HEK293 (cell line): ENCODE measurements at regions not wholly inside any gene's neighbourhood (a gene's known extent, or its start where the extent isn't known, plus 50 kb on each side); places are given as distances from the start of the nearest gene placed in this dataset.

Experiments used
- CTCF ChIA-PET: fragments of 350-600 bp; formaldehyde crosslinking; extraction: SDS; loops from one replicate; lab custom pipeline; 2021; ENCODE audit warnings: antibody characterized with exemption; lab: Yijun Ruan, JAX
- POLR2A ChIA-PET: fragments of 300-600 bp; formaldehyde crosslinking; extraction: SDS; loops from one replicate; lab custom pipeline; 2020; ENCODE audit warnings: antibody characterized with exemption, inconsistent platforms; lab: Yijun Ruan, JAX
- H3K27ac ChIP-seq: fragments of 200-500 bp; sonication (Bioruptor generic); 2 replicates; pipeline ENCODE4 v1.5.1; 2014; ENCODE audit warnings: low read depth, low read length, control low read depth, inconsistent platforms; ENCODE audit errors: extremely low read depth
- H3K36me3 ChIP-seq, 2 experiments: fragments of 200-500 bp in 1 of 2; sonication (Bioruptor generic) in 1 of 2; 1 replicate in 1 of 2; 2 replicates in 1 of 2; pipeline ENCODE4 v1.5.1; 2014 to 2017; ENCODE audit warnings: inconsistent platforms in 2 of 2, low read length in 2 of 2; ENCODE audit not compliant: control insufficient read depth in 2 of 2, insufficient read depth in 1 of 2
- H3K4me1 ChIP-seq: fragments of 200-500 bp; sonication (Bioruptor generic); 2 replicates; pipeline ENCODE4 v1.5.1; 2014; ENCODE audit warnings: mild to moderate bottlenecking, low read length, inconsistent platforms; ENCODE audit not compliant: control insufficient read depth, insufficient read depth
- H3K4me3 ChIP-seq: 2 replicates; pipeline ENCODE4 v1.5.1; 2011; ENCODE audit warnings: low read depth, mild to moderate bottlenecking, control low read depth, low read length, moderate library complexity
- H3K9me3 ChIP-seq: fragments of 200-500 bp; sonication (Bioruptor generic); 2 replicates; pipeline ENCODE4 v1.5.1; 2014; ENCODE audit warnings: low read depth, low read length, inconsistent platforms; ENCODE audit not compliant: control insufficient read depth, insufficient read depth
- KLF8 ChIP-seq: fragments of 450-650 bp; formaldehyde crosslinking; IDR thresholded peaks from 2 replicates; pipeline ENCODE4 v1.5.1; 2016; ENCODE audit warnings: missing biosample characterization, missing genetic modification characterization
- MZF1 ChIP-seq: fragments of 450-650 bp; formaldehyde crosslinking; IDR thresholded peaks from 2 replicates; pipeline ENCODE4 v1.5.1; 2017; ENCODE audit warnings: missing biosample characterization, missing genetic modification characterization, borderline replicate concordance
- ZBTB21 ChIP-seq: fragments of 450-650 bp; formaldehyde crosslinking; IDR thresholded peaks from 2 replicates; pipeline ENCODE4 v1.5.1; 2017; ENCODE audit warnings: missing biosample characterization, missing genetic modification characterization
- ZFP69B ChIP-seq: fragments of 450-650 bp; formaldehyde crosslinking; IDR thresholded peaks from 2 replicates; pipeline ENCODE4 v1.5.1; 2016; ENCODE audit warnings: missing biosample characterization, missing genetic modification characterization
- ZIC2 ChIP-seq: fragments of 450-650 bp; formaldehyde crosslinking; IDR thresholded peaks from 2 replicates; pipeline ENCODE4 v1.5.1; 2016; ENCODE audit warnings: missing biosample characterization, missing genetic modification characterization
- ZNF184 ChIP-seq: fragments of 450-650 bp; IDR thresholded peaks from 2 replicates; pipeline ENCODE4 v1.5.1; 2018; ENCODE audit warnings: missing biosample characterization, mild to moderate bottlenecking, missing genetic modification characterization
- ZNF2 ChIP-seq: fragments of 450-650 bp; formaldehyde crosslinking; IDR thresholded peaks from 2 replicates; pipeline ENCODE4 v1.5.1; 2016; ENCODE audit warnings: missing biosample characterization, missing genetic modification characterization
- ZNF24 ChIP-seq: fragments of 450-650 bp; formaldehyde crosslinking; IDR thresholded peaks from 2 replicates; pipeline ENCODE4 v1.5.1; 2016; ENCODE audit warnings: missing biosample characterization, missing genetic modification characterization
- ZNF274 ChIP-seq, 2 experiments: fragments of 200-500 bp in 1 of 2; fragments of 450-650 bp in 1 of 2; sonication (Bioruptor generic) in 1 of 2; formaldehyde crosslinking in 1 of 2; IDR thresholded peaks; 2 replicates each; pipeline versions ENCODE4 v1.5.1 to v1.6.1; 2014 to 2016; ENCODE audit warnings: borderline replicate concordance in 1 of 2, inconsistent platforms in 1 of 2, low read length in 1 of 2, missing biosample characterization in 1 of 2, missing genetic modification characterization in 1 of 2
- ZNF341 ChIP-seq: fragments of 450-650 bp; formaldehyde crosslinking; IDR thresholded peaks from 2 replicates; pipeline ENCODE4; 2016; ENCODE audit warnings: low read depth, missing biosample characterization, missing genetic modification characterization
- ZNF394 ChIP-seq: fragments of 450-650 bp; formaldehyde crosslinking; IDR thresholded peaks from 2 replicates; pipeline ENCODE4 v1.5.1; 2016; ENCODE audit warnings: missing biosample characterization, missing genetic modification characterization, mild to moderate bottlenecking, moderate library complexity, borderline replicate concordance
- ZNF585B ChIP-seq: fragments of 450-650 bp; formaldehyde crosslinking; IDR thresholded peaks from 2 replicates; pipeline ENCODE4 v1.5.1; 2016; ENCODE audit warnings: missing biosample characterization, missing genetic modification characterization
- ZNF600 ChIP-seq: fragments of 450-650 bp; formaldehyde crosslinking; IDR thresholded peaks from 2 replicates; pipeline ENCODE4 v1.5.1; 2016; ENCODE audit warnings: missing biosample characterization, missing genetic modification characterization
- ZNF610 ChIP-seq: fragments of 450-650 bp; formaldehyde crosslinking; IDR thresholded peaks from 2 replicates; pipeline ENCODE4 v1.5.1; 2016; ENCODE audit warnings: missing biosample characterization, missing genetic modification characterization, borderline replicate concordance
- ZNF776 ChIP-seq: fragments of 450-650 bp; formaldehyde crosslinking; IDR thresholded peaks from 2 replicates; pipeline ENCODE4 v1.5.0; 2017; ENCODE audit warnings: missing biosample characterization, missing genetic modification characterization, borderline replicate concordance
- ZSCAN16 ChIP-seq: fragments of 450-650 bp; formaldehyde crosslinking; IDR thresholded peaks from 2 replicates; pipeline ENCODE4 v1.5.1; 2016; ENCODE audit warnings: missing biosample characterization, missing genetic modification characterization
- TF ChIP-seq, protein P1 (sequence below): fragments of 450-650 bp; formaldehyde crosslinking; optimal IDR thresholded peaks from 2 replicates; pipeline ENCODE3; 2016; ENCODE audit warnings: missing biosample characterization, mild to moderate bottlenecking, missing genetic modification characterization
- TF ChIP-seq, protein P2 (sequence below): fragments of 450-650 bp; formaldehyde crosslinking; IDR thresholded peaks from 2 replicates; pipeline ENCODE4 v1.5.1; 2016; ENCODE audit warnings: missing biosample characterization, missing genetic modification characterization, low read depth
- TF ChIP-seq, protein P3 (sequence below): IDR thresholded peaks from 2 replicates; pipeline ENCODE4 v1.6.1; 2011; ENCODE audit warnings: mild to moderate bottlenecking, low read depth, low read length, borderline replicate concordance
- TF ChIP-seq, protein P4 (sequence below): fragments of 450-650 bp; formaldehyde crosslinking; IDR thresholded peaks from 2 replicates; pipeline ENCODE4 v1.5.1; 2017; ENCODE audit warnings: missing biosample characterization, missing genetic modification characterization
- TF ChIP-seq, protein P5 (sequence below): fragments of 450-650 bp; formaldehyde crosslinking; IDR thresholded peaks from 2 replicates; pipeline ENCODE4 v1.5.1; 2016; ENCODE audit warnings: missing biosample characterization, missing genetic modification characterization
- TF ChIP-seq, protein P6 (sequence below): sonication (generic); formaldehyde crosslinking; IDR thresholded peaks from 2 replicates; pipeline ENCODE4 v1.8.1; 2022; ENCODE audit warnings: mild to moderate bottlenecking, moderate library complexity, missing genetic modification reagents

DNA sequence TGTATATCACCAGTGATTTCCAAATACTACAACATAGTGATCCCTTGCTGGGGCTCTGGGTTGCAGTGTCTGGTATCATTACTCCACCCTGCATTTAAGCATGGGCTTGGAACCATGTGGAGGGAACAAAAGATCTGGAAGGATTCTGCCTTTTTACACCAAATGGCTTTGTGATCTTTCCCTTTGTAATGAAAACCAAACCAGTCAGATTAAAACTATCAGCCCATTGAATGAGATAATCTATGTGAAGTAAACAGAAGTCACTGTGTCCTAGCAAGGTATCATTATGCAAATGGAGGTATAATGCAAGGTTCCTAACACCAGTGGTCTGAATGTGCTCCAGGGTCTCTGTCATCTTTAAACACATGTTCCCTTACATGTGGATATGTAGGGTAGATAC, 474.7 kb upstream of the TNP1 start:
- CTCF ChIA-PET, result no interaction called here
- Histone ChIP-seq H3K36me3 (no peaks in the 10 kb centered on the region), H3K4me1 (peaks cover under 1% of the 10 kb centered on the region; the same call in 1 of the 2 replicates), H3K9me3 (no peaks in the 10 kb centered on the region), H3K27ac (no peak overlapping the region), H3K4me3 (no peak overlapping the region)
- TF ChIP-seq MZF1 (no peak), ZFP69B (tag by site-specific recombination) (no peak), ZNF600 (tag by site-specific recombination) (no peak), ZNF610 (no peak), ZNF184 (tag by site-specific recombination) (no peak), ZNF24 (no peak), ZNF2 (no peak), ZNF585B (no peak)
- TF ChIP-seq, protein P1, sequence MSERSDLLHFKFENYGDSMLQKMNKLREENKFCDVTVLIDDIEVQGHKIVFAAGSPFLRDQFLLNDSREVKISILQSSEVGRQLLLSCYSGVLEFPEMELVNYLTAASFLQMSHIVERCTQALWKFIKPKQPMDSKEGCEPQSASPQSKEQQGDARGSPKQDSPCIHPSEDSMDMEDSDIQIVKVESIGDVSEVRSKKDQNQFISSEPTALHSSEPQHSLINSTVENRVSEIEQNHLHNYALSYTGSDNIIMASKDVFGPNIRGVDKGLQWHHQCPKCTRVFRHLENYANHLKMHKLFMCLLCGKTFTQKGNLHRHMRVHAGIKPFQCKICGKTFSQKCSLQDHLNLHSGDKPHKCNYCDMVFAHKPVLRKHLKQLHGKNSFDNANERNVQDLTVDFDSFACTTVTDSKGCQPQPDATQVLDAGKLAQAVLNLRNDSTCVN, result no peak
- TF ChIP-seq, protein P2, sequence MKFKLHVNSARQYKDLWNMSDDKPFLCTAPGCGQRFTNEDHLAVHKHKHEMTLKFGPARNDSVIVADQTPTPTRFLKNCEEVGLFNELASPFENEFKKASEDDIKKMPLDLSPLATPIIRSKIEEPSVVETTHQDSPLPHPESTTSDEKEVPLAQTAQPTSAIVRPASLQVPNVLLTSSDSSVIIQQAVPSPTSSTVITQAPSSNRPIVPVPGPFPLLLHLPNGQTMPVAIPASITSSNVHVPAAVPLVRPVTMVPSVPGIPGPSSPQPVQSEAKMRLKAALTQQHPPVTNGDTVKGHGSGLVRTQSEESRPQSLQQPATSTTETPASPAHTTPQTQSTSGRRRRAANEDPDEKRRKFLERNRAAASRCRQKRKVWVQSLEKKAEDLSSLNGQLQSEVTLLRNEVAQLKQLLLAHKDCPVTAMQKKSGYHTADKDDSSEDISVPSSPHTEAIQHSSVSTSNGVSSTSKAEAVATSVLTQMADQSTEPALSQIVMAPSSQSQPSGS (tag by site-specific recombination), result no peak
- TF ChIP-seq, protein P3, sequence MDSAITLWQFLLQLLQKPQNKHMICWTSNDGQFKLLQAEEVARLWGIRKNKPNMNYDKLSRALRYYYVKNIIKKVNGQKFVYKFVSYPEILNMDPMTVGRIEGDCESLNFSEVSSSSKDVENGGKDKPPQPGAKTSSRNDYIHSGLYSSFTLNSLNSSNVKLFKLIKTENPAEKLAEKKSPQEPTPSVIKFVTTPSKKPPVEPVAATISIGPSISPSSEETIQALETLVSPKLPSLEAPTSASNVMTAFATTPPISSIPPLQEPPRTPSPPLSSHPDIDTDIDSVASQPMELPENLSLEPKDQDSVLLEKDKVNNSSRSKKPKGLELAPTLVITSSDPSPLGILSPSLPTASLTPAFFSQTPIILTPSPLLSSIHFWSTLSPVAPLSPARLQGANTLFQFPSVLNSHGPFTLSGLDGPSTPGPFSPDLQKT, result no peak
- TF ChIP-seq, protein P4, sequence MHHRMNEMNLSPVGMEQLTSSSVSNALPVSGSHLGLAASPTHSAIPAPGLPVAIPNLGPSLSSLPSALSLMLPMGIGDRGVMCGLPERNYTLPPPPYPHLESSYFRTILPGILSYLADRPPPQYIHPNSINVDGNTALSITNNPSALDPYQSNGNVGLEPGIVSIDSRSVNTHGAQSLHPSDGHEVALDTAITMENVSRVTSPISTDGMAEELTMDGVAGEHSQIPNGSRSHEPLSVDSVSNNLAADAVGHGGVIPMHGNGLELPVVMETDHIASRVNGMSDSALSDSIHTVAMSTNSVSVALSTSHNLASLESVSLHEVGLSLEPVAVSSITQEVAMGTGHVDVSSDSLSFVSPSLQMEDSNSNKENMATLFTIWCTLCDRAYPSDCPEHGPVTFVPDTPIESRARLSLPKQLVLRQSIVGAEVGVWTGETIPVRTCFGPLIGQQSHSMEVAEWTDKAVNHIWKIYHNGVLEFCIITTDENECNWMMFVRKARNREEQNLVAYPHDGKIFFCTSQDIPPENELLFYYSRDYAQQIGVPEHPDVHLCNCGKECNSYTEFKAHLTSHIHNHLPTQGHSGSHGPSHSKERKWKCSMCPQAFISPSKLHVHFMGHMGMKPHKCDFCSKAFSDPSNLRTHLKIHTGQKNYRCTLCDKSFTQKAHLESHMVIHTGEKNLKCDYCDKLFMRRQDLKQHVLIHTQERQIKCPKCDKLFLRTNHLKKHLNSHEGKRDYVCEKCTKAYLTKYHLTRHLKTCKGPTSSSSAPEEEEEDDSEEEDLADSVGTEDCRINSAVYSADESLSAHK (tag by site-specific recombination), result no peak
- POLR2A ChIA-PET, result no interaction called here

DNA sequence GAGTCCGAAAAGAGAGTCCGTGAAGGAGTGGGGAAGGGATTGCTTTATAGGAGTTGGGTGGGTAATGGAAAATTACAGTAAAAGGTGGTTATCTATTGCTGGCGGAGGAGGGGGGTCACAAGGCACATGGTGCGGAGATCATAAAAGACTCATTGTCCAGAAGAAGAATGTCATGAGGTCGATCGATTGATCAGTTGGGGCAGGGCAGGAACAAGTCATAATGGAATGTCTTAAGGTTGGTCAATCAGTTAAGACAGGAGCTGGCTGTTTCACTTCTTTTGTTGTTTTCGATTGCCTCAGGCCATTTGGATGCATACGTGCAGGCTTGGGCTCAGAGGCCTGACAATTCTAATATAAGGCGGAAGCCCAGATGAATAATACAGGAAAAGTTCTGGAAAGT, 473.0 kb upstream of the TNP1 start:
- no peak for TF ChIP-seq ZNF776 (tag by site-specific recombination)
- no peak for TF ChIP-seq KLF8
- no peak for TF ChIP-seq ZBTB21 (tag by site-specific recombination)
- TF ChIP-seq, protein P5, sequence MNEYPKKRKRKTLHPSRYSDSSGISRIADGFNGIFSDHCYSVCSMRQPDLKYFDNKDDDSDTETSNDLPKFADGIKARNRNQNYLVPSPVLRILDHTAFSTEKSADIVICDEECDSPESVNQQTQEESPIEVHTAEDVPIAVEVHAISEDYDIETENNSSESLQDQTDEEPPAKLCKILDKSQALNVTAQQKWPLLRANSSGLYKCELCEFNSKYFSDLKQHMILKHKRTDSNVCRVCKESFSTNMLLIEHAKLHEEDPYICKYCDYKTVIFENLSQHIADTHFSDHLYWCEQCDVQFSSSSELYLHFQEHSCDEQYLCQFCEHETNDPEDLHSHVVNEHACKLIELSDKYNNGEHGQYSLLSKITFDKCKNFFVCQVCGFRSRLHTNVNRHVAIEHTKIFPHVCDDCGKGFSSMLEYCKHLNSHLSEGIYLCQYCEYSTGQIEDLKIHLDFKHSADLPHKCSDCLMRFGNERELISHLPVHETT, result no peak
- no peak overlapping the region for H3K4me3 ChIP-seq
- H3K4me1 ChIP-seq, result peaks cover 16% of the 10 kb centered on the region
- no peaks in the 10 kb centered on the region for H3K9me3 ChIP-seq
- ChIA-PET CTCF (no interaction called here), POLR2A (no interaction called here)
- H3K36me3 ChIP-seq, result no peaks in the 10 kb centered on the region
- H3K27ac ChIP-seq, result no peak overlapping the region

DNA sequence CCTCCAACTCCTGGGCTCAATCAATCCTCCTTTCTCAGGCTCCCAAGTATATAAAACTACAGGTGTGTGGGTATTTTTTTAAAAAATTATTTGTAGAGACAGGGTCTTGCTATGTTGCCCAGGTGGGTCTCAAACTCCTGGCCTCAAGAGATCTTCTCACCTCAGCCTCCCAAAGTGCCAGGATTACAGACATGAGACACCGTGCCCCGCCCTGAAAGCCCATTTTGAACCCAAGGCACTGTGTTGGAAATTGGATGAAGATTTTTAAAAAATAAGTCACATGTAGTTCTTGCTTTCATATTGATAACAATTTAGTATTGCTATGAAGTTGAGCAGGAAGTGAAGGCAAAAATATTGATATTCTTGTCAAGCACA, 472.5 kb upstream of the TNP1 start:
- no peak overlapping the region for H3K4me3 ChIP-seq
- peaks cover 16% of the 10 kb centered on the region for H3K4me1 ChIP-seq
- H3K36me3 ChIP-seq, result no peaks in the 10 kb centered on the region
- H3K9me3 ChIP-seq, result no peaks in the 10 kb centered on the region
- ChIA-PET POLR2A (no interaction called here), CTCF (no interaction called here)
- H3K27ac ChIP-seq, result no peak overlapping the region
- TF ChIP-seq, protein P6, sequence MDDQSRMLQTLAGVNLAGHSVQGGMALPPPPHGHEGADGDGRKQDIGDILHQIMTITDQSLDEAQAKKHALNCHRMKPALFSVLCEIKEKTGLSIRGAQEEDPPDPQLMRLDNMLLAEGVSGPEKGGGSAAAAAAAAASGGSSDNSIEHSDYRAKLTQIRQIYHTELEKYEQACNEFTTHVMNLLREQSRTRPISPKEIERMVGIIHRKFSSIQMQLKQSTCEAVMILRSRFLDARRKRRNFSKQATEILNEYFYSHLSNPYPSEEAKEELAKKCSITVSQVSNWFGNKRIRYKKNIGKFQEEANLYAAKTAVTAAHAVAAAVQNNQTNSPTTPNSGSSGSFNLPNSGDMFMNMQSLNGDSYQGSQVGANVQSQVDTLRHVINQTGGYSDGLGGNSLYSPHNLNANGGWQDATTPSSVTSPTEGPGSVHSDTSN (CRISPR knock-in tag), result no peak
- TF ChIP-seq ZNF394 (tag by site-specific recombination) (no peak), ZNF274 (IDR thresholded peaks at IDR 0.05; ENCODE audit: low read length) (no peak), ZNF274 (tag by site-specific recombination; IDR thresholded peaks at IDR 0.05; ENCODE audit: borderline replicate concordance) (no peak), ZSCAN16 (tag by site-specific recombination) (no peak), ZNF341 (tag by site-specific recombination) (no peak), ZIC2 (tag by site-specific recombination) (no peak)
